HEK293 (cell line): ENCODE measurements at regions not wholly inside any gene's neighbourhood (a gene's known extent, or its start where the extent isn't known, plus 50 kb on each side); places are given as distances from the start of the nearest gene placed in this dataset.

ENCODE experiments used
- REPIN1 ChIP-seq: fragments of 450-650 bp; formaldehyde crosslinking; IDR thresholded peaks from 2 replicates; pipeline ENCODE4 v1.5.1; 2017; ENCODE audit warnings: missing biosample characterization, missing genetic modification characterization, low read depth
- TRIM28 ChIP-seq: IDR thresholded peaks from 2 replicates; pipeline ENCODE4 v1.6.1; 2011; ENCODE audit warnings: low read length, control low read depth, borderline replicate concordance

DNA sequence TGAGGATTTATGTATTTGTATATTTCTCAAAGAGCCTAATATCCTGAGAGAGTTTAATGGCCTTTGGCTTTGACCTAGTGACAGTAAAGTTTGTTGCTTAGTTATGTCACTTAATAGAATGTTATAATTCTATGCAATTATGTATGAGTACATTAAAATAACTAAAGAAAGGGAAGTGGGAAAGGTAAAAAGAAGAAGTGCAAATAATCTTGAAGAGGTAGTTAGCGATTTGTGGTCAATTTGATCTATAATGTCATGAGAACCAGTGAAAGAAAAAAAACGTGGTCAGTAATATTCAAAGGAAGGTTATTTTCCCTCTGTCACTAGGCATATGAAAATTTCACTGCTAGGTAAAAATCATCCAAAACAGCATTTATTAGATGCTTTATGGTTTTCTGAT is 143.4 kb upstream of the LSM8 start:
- TF ChIP-seq TRIM28, result no peak
- TF ChIP-seq REPIN1 (tag by site-specific recombination), result no peak
